ENCODE measurements at regions not wholly inside any gene's neighbourhood (a gene's known extent, or its start where the extent isn't known, plus 50 kb on each side); places are given as distances from the start of the nearest gene placed in this dataset.

DNA sequence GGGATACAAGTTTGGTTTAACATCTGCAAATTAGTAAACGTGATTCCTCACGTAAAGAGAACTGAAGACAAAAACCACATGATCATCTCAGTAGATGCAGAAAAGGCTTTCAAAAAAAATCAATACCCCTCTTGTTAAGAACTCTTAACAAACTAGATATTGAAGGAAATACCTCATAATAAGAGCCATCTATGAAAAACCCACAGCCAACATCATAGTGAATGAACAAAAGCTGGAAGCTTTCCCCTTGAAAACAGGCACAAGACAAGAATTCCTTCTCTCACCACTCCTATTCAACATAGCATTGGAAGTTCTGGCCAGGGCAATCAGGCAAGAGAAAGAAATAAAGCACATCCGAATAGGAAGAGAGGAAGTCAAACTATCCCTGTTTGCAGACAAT lies 160.5 kb downstream of the CSNK2A3 start:
- intact Hi-C loops (cut with DNase I): no loop called here
- Histone ChIP-seq H3K27me3 (no peaks in the 10 kb centered on the region), H3K4me3 (no peak overlapping the region), H3K27ac (no peak overlapping the region), H3K4me1 (no peaks in the 10 kb centered on the region), H3K36me3 (no peaks in the 10 kb centered on the region), H3K9me3 (no peaks in the 10 kb centered on the region)
- TF ChIP-seq, protein P1, sequence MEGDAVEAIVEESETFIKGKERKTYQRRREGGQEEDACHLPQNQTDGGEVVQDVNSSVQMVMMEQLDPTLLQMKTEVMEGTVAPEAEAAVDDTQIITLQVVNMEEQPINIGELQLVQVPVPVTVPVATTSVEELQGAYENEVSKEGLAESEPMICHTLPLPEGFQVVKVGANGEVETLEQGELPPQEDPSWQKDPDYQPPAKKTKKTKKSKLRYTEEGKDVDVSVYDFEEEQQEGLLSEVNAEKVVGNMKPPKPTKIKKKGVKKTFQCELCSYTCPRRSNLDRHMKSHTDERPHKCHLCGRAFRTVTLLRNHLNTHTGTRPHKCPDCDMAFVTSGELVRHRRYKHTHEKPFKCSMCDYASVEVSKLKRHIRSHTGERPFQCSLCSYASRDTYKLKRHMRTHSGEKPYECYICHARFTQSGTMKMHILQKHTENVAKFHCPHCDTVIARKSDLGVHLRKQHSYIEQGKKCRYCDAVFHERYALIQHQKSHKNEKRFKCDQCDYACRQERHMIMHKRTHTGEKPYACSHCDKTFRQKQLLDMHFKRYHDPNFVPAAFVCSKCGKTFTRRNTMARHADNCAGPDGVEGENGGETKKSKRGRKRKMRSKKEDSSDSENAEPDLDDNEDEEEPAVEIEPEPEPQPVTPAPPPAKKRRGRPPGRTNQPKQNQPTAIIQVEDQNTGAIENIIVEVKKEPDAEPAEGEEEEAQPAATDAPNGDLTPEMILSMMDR (IDR thresholded peaks at IDR 0.05): no peak
- FAIRE-seq: no peak
- no peak for ATAC-seq
- no peak for DNase-seq
- 62 to 81% methylated on average over 3 of the region's 3 CpGs for WGBS, 2 donors

DNA sequence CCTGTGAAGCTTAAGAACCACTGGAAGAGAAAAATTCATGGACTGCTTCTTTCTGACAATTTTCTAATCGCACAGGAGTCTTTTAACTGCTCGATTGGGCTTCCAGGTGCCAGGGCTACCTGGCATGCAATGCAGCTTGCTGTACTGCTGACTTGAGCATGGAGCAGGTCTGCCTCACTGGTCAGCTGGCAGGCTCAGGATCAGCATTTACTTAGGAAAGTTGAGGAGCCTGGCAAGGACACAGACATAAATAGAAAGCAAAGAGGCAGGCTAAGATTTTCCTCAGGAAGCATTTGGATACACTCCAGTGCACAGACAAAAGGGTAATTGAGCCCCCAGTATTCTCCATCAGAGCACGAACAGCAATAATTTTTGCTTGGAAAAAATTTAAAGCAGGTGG lies 163.5 kb downstream of the CSNK2A3 start:
- no peaks in the 10 kb centered on the region for H3K36me3 ChIP-seq
- TF ChIP-seq, protein P1 (IDR thresholded peaks at IDR 0.05): no peak
- 62 to 63% methylated on average over 3 of the region's 3 CpGs for WGBS, 2 donors
- ATAC-seq: no peak
- H3K27ac ChIP-seq: no peak overlapping the region
- H3K9me3 ChIP-seq: no peaks in the 10 kb centered on the region
- no peaks in the 10 kb centered on the region for H3K27me3 ChIP-seq
- no peak for FAIRE-seq
- no peaks in the 10 kb centered on the region for H3K4me1 ChIP-seq
- H3K4me3 ChIP-seq: no peak overlapping the region
- intact Hi-C loops (cut with DNase I): no loop called here
- no peak for DNase-seq

DNA sequence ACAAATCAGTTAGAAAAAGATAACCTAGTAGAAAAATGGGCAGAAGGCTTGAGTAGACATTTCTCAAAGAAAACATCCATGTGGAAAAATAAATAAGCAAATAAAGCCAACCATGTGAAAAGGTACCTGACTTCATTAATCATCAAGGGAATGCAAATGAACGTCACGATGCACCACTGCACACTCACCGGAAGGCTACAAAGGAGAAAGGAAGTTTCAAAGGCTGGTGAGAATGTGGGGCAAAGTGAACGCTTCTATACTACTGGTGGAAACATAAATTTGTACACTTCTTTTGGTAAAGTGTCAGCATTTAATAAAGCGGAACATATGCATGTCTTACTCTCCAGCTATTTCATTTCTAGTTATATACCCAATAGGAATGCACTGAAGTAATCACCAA lies 166.8 kb downstream of the CSNK2A3 start:
- intact Hi-C loops (cut with DNase I): no loop called here
- Histone ChIP-seq H3K9me3 (no peaks in the 10 kb centered on the region), H3K4me3 (no peak overlapping the region), H3K27me3 (no peaks in the 10 kb centered on the region), H3K36me3 (no peaks in the 10 kb centered on the region), H3K4me1 (peaks cover 0 to 4% (median 0%) of the 10 kb centered on the region in 3 donors), H3K27ac (no peak overlapping the region)
- TF ChIP-seq, protein P1 (IDR thresholded peaks at IDR 0.05): no peak
- FAIRE-seq (no peak), ATAC-seq (peak in 1 of 4 donors; percentile 46), DNase-seq (no peak)
- 75 to 80% methylated on average over 5 of the region's 5 CpGs for WGBS, 2 donors

DNA sequence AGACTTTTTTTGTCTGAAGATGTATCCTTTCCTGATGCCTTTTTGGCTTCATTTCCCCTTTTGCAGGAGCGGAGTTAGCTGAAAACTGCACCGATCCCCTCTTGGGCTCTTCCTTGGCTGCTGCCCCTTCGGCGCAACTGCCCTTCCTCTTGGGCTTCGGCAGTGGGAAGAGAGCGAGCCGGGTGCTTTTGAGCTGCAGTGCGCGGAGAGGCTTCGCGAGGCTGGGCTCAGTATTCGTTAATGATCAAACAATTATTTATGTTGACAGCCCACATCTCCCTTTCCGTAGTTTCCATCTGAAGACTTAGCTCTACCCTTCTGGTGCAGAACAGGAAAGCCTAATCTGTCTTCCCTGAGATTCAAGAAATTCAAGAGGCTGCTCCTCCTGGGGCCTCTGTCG lies 170.8 kb downstream of the CSNK2A3 start:
- ATAC-seq (no peak), FAIRE-seq (no peak), DNase-seq (no peak)
- WGBS, 2 donors: 85 to 89% methylated on average over 14 of the region's 14 CpGs
- TF ChIP-seq, protein P1 (IDR thresholded peaks at IDR 0.05): no peak
- no peaks in the 10 kb centered on the region for H3K9me3 ChIP-seq
- intact Hi-C loops (cut with DNase I): no loop called here
- H3K36me3 ChIP-seq: no peaks in the 10 kb centered on the region
- H3K4me3 ChIP-seq: no peak overlapping the region
- no peaks in the 10 kb centered on the region for H3K27me3 ChIP-seq
- H3K27ac ChIP-seq: no peak overlapping the region
- peaks cover 0 to 4% (median 0%) of the 10 kb centered on the region in 3 donors for H3K4me1 ChIP-seq

DNA sequence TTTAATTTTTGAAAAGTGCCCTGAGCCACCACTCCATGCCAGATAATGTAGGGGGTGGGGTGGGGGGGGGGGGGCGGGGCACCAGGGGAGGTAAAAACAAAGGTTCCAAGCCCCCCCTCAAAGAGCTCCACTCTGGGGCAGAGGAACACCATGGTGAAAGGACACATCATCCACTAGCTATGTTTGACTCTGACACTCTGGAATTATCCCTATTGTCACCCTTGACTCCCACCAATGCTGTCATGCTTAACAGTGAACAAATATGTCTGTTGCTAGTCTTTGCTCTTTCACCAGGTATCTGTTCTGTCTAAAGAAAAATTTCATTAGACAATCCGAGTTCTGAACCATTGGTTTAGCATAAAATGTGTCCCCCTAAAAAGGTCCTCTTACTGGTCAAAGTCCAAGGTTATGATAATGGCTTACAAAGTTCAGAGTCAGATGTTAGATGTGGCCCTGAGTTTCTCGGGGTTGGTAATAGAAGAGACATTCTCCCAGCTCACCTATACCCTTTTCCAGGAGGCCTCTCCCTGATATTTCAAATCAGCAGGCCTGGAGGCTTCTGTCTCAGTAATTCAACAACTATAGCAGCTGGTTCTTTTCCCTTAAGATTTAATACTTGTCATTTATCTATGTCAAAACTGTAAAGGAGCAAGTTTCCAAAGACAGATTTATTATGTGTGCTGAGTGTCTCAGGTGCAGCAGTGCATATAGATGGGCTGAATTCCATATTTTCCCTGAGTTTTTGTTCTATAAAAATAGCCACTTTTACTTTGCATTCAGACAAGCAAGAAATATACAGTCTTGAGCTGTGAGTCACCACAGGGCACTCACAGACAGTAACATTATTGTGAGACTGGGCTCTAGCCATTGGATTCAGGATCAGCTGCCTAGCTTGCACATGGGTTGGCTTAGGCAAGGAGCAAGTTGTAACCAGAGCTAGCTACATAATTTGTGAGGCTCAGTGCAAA lies 174.1 kb downstream of the CSNK2A3 start:
- Histone ChIP-seq H3K27ac (no peak overlapping the region), H3K4me1 (peaks cover 0 to 4% (median 0%) of the 10 kb centered on the region in 3 donors), H3K36me3 (no peaks in the 10 kb centered on the region), H3K9me3 (no peaks in the 10 kb centered on the region), H3K4me3 (no peak overlapping the region), H3K27me3 (no peaks in the 10 kb centered on the region)
- TF ChIP-seq, protein P1 (IDR thresholded peaks at IDR 0.05): no peak
- DNase-seq (no peak), FAIRE-seq (peak; percentile 5), ATAC-seq (peak in 3 of 4 donors; percentile 56 to 69 (median 64))
- intact Hi-C loops (cut with DNase I): no loop called here
- 52 to 57% methylated on average over 3 of the region's 3 CpGs for WGBS, 2 donors
